Testis (tissue), 2 donors: ENCODE measurements at regions not wholly inside any gene's neighbourhood (a gene's known extent, or its start where the extent isn't known, plus 50 kb on each side); places are given as distances from the start of the nearest gene placed in this dataset.

ENCODE experiments used
- DNase-seq: peaks from one replicate; pipeline ENCODE4 v3.0.0-alpha.2; 2019
- H3K27ac ChIP-seq, 2 donors: fragments of 200-600 bp; sonication (generic); one replicate each; pipeline ENCODE4 v1.5.1; 2019
- H3K27me3 ChIP-seq: fragments of 200-600 bp; sonication (generic); one replicate; pipeline ENCODE4 v1.5.1; 2019
- H3K36me3 ChIP-seq: fragments of 200-600 bp; sonication (generic); one replicate; pipeline ENCODE4 v1.5.1; 2017; ENCODE audit warnings: low read depth; ENCODE audit errors: missing control alignments
- H3K4me1 ChIP-seq: fragments of 200-600 bp; sonication (generic); one replicate; pipeline ENCODE4 v1.5.1; 2019
- H3K4me3 ChIP-seq, 2 donors: fragments of 200-600 bp; sonication (generic); one replicate each; pipeline ENCODE4 v1.5.1; 2017 to 2019
- H3K9me3 ChIP-seq: fragments of 200-600 bp; sonication (generic); one replicate; pipeline ENCODE4 v1.5.1; 2017
- CTCF ChIP-seq, 3 experiments: fragments of 450-650 bp in 2 of 3; fragments of 200-600 bp in 1 of 3; sonication (generic) in 1 of 3; IDR thresholded peaks; one replicate each; pipeline ENCODE4 v1.5.1; 2016 to 2019; ENCODE audit warnings: antibody characterized with exemption in 3 of 3, mild to moderate bottlenecking in 2 of 3, moderate library complexity in 1 of 3
- POLR2A ChIP-seq: fragments of 450-650 bp; IDR thresholded peaks from one replicate; pipeline ENCODE4 v1.6.1; 2017; ENCODE audit warnings: antibody characterized with exemption, mild to moderate bottlenecking, moderate library complexity
- WGBS, 2 donors: methylation state at CpG; one replicate each; pipeline ENCODE4 v1.1.5; 2018; 5-methylcytosine and 5-hydroxymethylcytosine counted together
- intact Hi-C: fragments of 100-400 bp; cut with DNase I; formaldehyde crosslinking; loops from one replicate; pipeline ENCODE4 v1.15.1; 2023; ENCODE audit warnings: low total_unique reads

GRCh38 chr12:88401155-88401554 lies 179.1 kb downstream of the KITLG start:
- H3K4me3 ChIP-seq = no peak overlapping the region
- H3K9me3 ChIP-seq = no peaks in the 10 kb centered on the region
- H3K27ac ChIP-seq = no peak overlapping the region
- H3K4me1 ChIP-seq = no peaks in the 10 kb centered on the region
- H3K36me3 ChIP-seq = no peaks in the 10 kb centered on the region
- TF ChIP-seq CTCF (IDR thresholded peaks at IDR 0.05) = no peak
- TF ChIP-seq POLR2A = no peak
- H3K27me3 ChIP-seq = no peaks in the 10 kb centered on the region
- no peak for DNase-seq
- 70 to 72% methylated on average over 2 of the region's 2 CpGs for WGBS, 2 donors
- intact Hi-C loops = no loop called here

- Histone ChIP-seq H3K27ac (no peak overlapping the region), H3K27me3 (no peaks in the 10 kb centered on the region), H3K36me3 (no peaks in the 10 kb centered on the region), H3K4me1 (no peaks in the 10 kb centered on the region), H3K9me3 (no peaks in the 10 kb centered on the region), H3K4me3 (no peak overlapping the region)
- no peak for DNase-seq
- intact Hi-C loops = no loop called here
- 69 to 75% methylated on average over 5 of the region's 5 CpGs for WGBS, 2 donors
- TF ChIP-seq CTCF (IDR thresholded peaks at IDR 0.05) (no peak), POLR2A (no peak)
These were observed 173.4 kb downstream of the KITLG start for GRCh38 chr12:88406905-88407304.

GRCh38 chr12:88408823-88409222 lies 171.4 kb downstream of the KITLG start:
- intact Hi-C loops = no loop called here

GRCh38 chr12:88409257-88409656 lies 171.0 kb downstream of the KITLG start:
- Histone ChIP-seq H3K27ac (no peak overlapping the region), H3K36me3 (no peaks in the 10 kb centered on the region), H3K27me3 (no peaks in the 10 kb centered on the region), H3K4me3 (no peak overlapping the region), H3K4me1 (no peaks in the 10 kb centered on the region), H3K9me3 (no peaks in the 10 kb centered on the region)
- no peak for TF ChIP-seq POLR2A
- TF ChIP-seq CTCF (IDR thresholded peaks at IDR 0.05) = no peak
- intact Hi-C loops = no loop called here
- WGBS, 2 donors = 75 to 77% methylated on average over 3 of the region's 3 CpGs
- DNase-seq = no peak

More at GRCh38 chr12:88408823-88409222, 171.4 kb downstream of the KITLG start:
- Histone ChIP-seq H3K4me1 (no peaks in the 10 kb centered on the region), H3K4me3 (no peak overlapping the region), H3K27ac (no peak overlapping the region), H3K9me3 (no peaks in the 10 kb centered on the region), H3K27me3 (no peaks in the 10 kb centered on the region), H3K36me3 (no peaks in the 10 kb centered on the region)
- DNase-seq = no peak
- TF ChIP-seq POLR2A (no peak), CTCF (IDR thresholded peaks at IDR 0.05) (no peak)

GRCh38 chr12:88411689-88412088 lies 168.6 kb downstream of the KITLG start:
- no peaks in the 10 kb centered on the region for H3K4me1 ChIP-seq
- H3K27me3 ChIP-seq = no peaks in the 10 kb centered on the region
- TF ChIP-seq CTCF (IDR thresholded peaks at IDR 0.05) (no peak), POLR2A (no peak)
- intact Hi-C loops = no loop called here
- no peak for DNase-seq
- WGBS, 2 donors = 83 to 85% methylated on average over 2 of the region's 2 CpGs
- H3K36me3 ChIP-seq = no peaks in the 10 kb centered on the region
- no peaks in the 10 kb centered on the region for H3K9me3 ChIP-seq
- H3K27ac ChIP-seq = no peak overlapping the region
- H3K4me3 ChIP-seq = no peak overlapping the region
